Endometrial microvascular endothelial cells (primary cell): ENCODE measurements at regions not wholly inside any gene's neighbourhood (a gene's known extent, or its start where the extent isn't known, plus 50 kb on each side); places are given as distances from the start of the nearest gene placed in this dataset.
"Not testable (repeated sequence)": the region's sequence is repeated elsewhere in the genome, so short reads cannot be mapped to it uniquely, and the experiment has no call there.

Experiments used
- in situ Hi-C: cut with HindIII; loops from 2 replicates; pipeline ENCODE4 v1.10.0; 2017; ENCODE audit warnings: low sequenced_read_pairs, low pct_unique_long_range_greater_than_20kb; ENCODE audit errors: inconsistent ontology term

DNA sequence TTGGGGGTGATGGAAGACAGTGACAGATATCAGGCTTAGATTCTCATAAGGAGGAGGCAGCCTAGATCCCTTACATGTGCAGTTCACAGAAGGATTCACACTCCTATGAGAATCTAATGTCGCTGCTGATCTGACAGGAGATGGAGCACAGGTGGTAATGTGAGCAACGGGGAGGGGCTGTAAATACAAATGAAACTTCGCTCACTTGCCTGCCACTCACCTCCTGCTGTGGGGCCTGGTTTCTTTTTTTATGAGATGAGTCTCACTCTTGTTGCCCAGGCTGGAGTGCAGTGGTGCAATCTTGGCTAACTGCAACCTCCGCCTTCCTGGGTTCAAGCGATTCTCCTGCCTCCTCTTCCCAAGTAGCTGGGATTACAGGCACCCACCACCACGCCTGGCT is 258.6 kb downstream of the EN1 start:
- in situ Hi-C loops, result no loop called here

DNA sequence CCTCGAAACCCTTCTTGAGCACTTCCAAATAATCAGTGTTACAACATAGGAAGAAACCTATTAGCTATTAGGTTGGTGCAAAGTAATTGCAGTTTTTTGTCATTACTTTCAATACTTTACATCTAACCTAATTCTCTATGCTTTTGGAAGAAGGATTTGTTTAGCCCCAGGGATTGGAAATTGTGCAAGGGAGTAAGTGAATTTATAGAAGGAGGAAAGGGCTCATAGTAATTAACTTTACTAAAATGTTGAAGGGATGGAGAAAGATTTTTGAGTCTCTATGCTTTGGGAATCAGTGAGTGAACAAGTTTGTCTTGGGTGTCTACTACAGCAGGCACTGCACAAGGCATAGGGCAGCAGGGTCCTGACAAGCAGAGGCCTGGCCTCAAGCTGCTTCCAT is 261.1 kb downstream of the EN1 start:
- in situ Hi-C loops, result no loop called here

DNA sequence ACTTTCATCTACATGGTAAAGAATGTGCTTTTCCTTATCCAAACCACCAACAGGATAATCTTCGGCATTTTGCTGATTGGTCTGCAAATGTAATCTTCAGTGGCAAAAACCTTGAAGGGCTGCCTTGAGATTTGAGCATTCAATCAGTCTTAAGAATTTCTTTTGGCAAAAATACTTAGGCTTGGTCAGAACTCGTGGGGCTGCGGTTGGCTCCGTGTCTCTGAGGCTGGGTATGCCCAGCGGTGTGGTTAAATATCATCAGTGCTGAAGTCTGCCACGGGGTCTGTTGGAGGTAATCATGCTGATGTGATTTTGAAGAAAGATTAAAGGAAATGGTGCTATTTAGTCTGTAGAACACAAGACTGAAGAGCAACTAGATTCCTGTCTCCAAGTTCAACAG is 262.6 kb downstream of the EN1 start:
- in situ Hi-C loops, result no loop called here

DNA sequence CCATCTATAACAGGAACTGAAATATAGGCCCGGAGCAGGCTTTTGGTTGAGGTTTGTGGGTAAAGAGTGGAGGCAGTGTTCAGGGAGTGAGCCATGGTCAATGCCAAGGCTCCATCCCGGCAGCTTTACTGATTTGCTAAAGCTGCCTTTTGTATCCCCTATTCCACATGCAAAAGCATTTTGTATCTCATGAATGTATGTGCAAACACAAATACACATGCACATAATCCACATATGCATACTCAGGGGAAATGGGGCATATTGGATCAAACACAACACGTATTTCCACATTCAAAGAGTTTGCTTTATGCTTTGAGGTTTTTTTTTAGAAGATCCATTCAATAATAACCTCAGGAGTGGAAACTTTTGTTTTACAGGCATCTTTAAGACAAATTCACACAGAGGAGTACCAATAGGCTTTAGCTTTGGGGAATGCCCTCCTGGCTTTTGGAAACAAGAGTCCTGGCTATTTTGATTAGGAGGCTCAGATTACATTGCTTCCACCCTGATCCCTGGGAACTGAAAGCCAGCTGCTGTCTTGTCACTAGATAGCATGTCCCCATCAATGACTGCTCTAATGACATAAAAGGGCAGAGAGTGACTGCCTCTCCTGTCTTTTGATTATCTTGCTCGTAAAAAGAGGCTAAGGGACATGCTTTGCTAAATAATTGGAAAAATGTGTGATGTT is 263.2 kb downstream of the EN1 start:
- in situ Hi-C loops, result no loop called here

DNA sequence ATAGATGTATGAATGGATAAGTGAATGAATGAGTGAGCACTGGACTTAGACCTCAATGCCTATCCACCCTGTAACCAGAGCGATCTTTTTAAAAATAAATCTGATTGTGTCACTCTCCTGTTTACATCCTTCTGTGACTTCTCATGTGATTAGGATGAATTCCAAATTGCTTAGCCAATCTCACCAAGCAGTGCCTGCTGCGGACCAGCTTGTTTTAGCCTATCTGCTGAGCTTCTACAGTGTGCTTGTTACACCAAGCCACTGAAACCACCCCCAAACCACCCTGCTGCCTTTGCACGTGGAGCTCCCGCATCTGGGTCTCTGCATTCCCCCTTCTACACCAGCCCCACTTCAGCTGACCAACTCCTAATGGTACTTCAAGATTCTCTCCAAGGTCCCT is 265.4 kb downstream of the EN1 start:
- in situ Hi-C loops, result no loop called here

DNA sequence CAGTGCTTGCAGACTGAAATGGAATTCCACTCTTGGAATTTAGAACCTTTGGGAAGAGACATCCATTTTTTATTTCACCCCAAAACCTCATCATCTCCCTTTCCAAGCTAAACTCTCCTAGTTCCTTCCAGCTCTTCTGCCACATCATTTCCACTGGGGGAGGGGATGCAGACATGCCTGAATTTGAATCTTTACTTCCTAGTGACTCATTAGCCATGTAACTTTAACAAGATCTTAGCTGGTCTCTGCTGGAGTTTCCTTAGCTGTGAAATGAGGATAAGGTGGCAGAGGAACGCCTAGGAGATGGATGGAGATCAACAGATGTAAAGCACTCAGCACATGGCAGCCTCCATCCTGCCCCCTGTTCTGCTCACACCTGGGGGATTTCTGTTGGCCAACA is 266.8 kb downstream of the EN1 start:
- in situ Hi-C loops, result no loop called here

DNA sequence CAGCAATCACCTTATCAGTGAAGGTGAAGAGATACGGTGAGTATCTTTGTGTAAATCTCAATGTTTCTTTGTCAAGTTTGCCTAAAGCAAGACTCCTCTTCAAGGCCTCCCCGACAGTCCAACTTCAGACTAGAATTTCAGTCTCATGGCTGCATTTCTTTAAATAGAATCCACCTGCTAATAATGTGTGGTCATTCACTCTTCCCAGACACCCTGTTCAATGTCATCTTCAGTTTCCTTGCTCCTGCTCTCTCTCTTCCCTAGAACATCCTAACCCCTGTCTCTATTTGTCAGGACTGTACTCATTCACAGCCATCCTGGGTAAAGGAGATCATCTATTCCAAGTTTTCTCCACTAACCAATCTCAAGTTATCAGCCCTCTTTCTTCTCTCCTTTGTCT is 267.3 kb downstream of the EN1 start:
- in situ Hi-C loops, result no loop called here

DNA sequence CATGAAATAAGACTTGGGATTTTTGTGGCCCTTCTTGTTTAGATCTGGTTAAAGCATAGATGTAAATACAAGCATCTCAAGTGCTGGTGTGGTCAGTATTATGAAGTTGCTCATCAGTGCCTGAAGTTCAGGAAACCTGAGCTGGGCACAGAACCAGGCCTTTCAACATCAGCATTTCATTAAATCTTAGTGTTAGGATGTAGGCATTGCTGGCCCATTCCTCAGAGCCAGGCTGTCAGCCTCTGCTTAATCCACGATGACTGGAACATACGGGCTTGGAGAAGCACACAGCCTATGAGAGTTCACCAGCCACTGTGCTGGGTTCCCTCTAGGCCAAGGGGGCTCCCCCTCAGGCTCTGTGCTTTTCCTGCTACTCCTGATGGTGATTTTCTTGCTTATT is 270.2 kb downstream of the EN1 start:
- in situ Hi-C loops, result no loop called here

DNA sequence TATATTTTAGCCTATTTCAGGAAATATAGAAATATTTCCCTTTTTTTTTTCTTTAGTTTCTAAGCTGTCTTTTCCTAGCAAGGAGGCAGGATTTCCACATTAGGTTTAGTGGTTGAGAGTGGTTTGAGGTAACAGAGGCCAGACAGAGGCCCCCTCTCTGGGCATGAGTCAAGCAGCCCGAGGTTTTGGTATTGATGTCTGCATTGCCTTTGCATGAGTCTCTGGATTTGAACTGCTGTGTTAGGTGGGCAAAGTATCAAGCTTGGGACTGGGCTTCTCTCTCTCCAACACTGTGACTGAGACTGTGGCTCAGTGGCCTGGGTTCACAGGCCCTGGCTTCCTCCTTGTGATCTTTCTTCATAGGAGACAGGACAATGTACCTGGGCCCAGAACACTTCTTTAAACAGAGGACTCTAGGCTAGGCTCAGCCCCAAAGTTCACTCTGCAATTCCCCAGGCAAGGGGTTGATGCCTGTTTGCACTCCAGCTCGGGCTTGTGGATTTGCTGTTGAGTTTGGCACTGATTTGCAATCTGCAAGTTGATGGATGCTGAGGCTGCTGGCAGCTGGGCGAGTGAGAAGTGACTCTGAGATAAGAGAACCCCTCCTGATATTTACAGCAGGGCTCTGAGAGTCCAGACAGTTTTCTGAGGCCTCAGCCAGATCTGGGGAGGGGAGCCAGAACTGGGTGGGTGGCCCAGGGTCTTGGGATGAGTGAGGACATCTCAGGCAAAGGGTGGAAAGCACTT is 271.2 kb downstream of the EN1 start:
- in situ Hi-C loops, result no loop called here

DNA sequence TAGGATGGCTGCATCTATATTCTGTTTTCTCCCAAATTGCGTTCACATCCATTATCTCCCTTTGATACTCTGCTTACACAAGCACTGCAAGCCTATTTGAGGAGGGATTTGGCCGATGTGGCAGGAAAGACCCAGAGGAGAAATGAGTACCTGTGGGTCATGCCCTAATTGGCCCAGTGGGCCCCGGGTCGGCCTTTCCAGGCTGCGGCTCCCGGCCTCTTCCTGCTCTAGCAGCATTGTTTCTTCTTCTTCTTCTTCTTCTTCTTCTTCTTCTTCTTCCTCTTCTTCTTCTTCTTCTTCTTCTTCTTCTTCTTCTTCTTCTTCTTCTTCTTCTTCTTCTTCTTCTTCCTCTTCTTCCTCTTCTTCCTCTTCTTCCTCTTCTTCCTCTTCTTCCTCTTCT is 275.1 kb downstream of the EN1 start:
- in situ Hi-C loops, result not testable (repeated sequence)

DNA sequence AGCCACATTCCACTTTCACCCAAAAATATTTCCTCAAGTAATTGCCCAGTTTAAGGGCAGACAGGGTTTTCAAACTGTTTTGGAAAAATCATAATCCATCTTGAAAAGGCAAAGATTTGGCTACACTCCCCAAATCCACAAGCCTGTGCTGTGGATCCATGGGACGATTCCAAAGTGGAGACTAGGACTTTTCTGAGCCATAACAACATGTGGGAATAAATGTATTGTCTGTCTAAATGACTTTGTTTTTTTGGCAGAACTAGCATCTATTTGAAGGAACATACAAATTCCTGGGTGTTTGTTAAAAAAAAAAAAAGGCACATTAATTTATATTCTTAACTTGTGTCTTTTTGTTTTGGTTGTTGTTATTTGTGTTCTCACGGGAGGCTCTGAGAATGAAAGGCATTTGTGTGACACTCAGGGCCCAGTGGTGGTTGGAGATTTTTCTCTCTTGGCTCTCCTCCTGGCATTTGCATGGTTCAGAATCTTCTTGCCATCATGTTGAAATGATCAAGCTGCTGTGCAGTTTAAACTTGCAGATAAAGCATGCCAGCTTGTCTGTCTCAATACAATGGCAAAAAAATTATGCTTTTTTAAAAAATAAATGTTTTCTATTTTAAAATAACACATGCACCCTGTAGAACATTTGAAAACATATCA is 277.4 kb downstream of the EN1 start:
- in situ Hi-C loops, result no loop called here

DNA sequence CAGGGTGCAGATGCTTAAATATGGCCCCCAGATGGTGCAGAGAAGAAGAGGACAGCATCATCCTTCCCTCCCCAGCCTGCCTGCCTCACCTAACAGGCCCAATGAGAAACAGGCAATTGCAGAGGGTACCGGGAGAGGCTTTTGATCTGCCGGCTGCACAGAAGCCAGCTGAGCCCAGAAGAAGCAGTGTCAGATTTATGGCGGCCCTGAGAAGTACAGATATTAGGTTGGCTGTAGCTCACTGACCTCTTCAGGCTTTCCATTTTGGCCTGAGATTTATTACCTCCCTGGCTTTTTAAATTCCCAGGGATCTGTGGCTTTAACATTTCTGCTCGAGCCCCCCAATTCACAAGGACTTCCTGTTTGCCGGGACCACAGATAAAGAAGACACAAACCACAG is 278.7 kb downstream of the EN1 start:
- in situ Hi-C loops, result no loop called here

DNA sequence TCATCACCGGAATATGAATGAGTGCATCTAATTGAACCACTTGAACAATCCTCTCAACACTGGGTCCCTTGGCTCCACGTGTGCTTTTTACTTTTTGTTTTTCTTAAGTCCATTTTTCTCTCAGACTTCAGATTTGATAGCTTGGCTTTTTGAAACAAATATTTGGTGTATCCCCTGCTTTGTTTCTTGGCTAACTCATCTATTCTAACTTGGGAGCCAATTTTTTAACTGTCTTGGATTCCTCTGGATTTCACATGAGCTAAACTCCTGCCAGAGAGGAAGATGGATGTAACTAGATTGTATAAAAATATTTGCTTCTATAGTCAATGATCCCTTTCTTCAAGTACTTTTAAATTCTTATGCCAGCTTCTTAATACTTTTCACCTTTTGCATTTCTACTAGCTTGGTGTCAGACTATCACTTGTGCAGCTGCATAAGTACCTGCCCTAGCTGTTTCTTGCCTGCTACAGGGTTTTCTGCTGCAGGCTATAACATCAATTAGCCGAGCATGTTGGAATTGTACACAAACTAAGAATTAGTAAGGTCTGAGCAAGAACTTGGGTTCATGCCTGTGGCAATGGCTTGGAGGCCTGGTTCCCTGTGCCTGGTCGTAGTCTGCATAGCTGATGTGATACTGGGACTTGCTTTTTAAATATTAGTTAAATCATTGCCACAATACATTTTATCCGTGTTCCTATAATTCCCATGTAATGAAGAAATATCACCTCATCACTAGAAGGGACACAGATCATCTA is 281.5 kb downstream of the EN1 start:
- in situ Hi-C loops, result no loop called here

DNA sequence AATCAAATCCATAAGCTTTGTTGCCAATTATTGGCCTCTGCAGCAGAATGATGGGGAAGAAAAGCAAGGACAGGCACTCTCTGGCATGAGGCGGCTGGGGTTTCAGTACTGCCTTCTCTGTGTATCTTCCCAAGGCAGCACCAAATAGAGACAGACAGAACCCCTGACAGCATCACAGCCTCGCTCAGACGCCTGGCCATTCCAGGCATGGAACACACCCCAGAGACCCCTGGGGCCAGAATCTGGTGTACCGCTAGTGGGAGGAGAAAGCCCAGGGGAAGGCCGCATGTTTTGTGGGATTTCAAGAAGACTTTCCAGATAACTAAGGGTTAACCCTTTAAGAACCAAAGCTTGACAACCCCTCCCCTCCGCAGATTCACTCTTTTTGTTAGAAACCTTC is 282.1 kb downstream of the EN1 start:
- in situ Hi-C loops, result no loop called here

DNA sequence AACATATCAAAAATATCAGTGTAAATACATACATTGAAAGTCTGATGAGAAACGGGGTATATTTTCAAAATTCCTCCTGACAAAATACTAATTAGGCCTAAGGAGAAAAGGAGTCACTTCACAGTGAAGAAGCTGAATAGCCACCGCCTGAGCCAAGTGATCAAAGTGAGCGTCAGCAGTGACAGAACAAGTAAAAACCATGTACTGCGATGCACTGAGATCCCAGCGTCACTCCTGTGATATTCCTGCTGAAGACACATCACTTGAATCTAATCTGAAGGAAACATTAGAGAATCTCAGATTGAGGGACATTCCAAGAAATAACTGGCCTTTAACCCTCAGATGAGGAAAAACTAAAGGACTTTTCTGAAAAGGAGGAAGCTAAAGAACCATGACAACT is 285.3 kb downstream of the EN1 start:
- in situ Hi-C loops, result no loop called here

DNA sequence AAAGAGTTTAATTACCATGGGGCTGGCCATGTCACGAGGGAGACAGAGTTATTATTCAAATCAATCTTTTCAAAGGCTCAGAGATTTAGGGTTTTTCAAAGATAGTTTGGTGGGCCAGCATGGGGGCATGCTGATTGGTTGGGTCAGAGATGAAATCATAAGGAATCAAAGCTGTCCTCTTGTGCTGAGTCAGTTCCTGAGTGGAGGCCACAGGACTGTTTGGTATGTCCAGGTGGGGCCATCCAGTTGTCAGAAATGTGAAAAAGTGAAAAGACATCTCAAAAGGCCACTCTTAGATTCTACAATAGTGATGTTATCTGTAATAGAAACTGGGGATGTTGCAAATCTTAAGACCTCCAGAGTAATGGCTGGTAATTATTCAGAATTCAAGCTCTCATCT is 288.6 kb downstream of the EN1 start:
- in situ Hi-C loops, result no loop called here

DNA sequence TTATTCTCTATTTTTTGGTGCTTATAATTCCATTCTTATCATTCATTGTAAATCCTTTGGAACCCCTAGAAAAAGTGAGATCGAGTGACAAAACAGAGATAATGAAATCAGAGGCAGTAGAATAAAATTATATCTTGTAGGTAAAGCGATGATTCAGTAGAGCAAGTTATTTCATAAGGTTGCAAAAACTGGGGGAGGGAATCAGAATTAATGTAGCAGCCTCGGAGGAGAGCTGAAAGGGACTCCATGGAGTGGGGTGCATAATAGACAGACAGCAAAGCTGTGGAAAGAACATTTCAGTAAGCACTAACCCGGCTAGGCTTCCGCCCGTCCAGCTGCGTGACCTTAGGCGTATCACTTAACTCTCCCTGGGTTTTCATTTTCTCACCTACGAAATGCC is 289.7 kb downstream of the EN1 start:
- in situ Hi-C loops, result no loop called here

DNA sequence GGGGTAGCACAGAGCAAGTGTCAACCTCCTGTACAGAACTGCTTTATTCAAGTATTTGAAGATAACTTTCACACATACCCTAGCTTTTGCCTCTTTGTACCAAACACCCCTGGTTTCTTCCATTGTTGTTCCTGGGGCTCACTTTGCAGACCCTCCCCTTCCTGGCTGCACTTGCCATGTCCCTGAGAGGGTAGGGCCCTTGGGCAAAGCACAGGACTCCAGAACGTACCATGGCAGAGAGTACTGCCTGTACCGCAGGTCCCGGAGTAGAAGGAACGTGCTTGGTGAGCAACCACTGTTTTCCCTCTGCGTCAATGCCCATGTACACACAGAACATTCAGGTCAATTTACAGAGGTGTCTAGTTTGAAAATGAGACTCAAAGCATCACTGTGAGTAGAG is 290.4 kb downstream of the EN1 start:
- in situ Hi-C loops, result no loop called here

DNA sequence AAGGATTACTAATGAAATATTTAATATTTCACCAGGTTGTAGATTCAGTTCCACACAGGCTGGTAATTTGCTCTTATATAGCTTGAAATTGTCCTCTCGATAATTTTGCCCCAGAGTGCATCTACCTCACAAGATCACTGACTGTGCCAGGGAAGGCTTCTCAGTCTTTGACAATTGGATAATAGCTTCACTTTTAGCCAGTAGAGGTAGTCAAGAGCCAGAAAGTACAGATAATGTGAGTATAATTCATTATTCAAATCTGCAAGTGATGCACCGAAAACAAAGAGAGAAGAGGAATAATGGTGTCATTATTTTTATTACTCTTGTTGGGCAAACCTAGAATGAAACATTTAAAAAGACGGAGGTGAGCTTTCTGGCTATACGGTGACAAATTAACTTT is 292.8 kb downstream of the EN1 start:
- in situ Hi-C loops, result no loop called here

DNA sequence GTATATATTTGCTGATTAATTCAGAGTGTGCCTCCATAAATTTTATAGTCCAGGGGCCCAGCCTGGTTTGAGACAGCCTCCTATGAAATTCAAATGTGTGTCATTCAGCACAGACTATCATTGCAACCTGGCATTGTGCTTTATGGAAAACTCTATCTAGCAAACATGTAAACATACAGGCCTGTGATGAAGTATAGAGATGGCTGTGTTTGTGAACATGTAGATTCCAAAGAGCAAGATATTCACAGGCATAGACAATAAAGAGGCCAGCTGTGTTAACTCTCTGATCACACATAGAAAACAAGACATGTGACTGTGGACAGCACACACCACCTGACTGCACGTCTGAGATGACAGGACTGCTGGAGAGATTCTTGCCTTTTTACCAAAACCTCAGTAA is 297.9 kb downstream of the EN1 start:
- in situ Hi-C loops, result no loop called here
